GM06990 (cell line): ENCODE measurements at regions not wholly inside any gene's neighbourhood (a gene's known extent, or its start where the extent isn't known, plus 50 kb on each side); places are given as distances from the start of the nearest gene placed in this dataset.

Source experiments
- DNase-seq: peaks from one replicate; pipeline ENCODE4 v3.0.0-alpha.2; 2011; ENCODE audit not compliant: insufficient read length; ENCODE audit errors: extremely low read depth
- H3K27me3 ChIP-seq: replicated peaks from 2 replicates; pipeline ENCODE4 v1.6.0; 2011; ENCODE audit warnings: low read length; ENCODE audit not compliant: control insufficient read depth, insufficient read depth
- H3K36me3 ChIP-seq: 2 replicates; pipeline ENCODE4 v1.5.1; 2011; ENCODE audit warnings: low read length; ENCODE audit not compliant: control insufficient read depth, insufficient read depth
- H3K4me3 ChIP-seq: replicated peaks from 2 replicates; pipeline ENCODE4 v1.5.1; 2011; ENCODE audit warnings: low read depth, mild to moderate bottlenecking, control low read depth, low read length
- TF ChIP-seq, protein P1 (sequence below): IDR thresholded peaks from 2 replicates; pipeline ENCODE4 v1.5.1; 2011; ENCODE audit warnings: low read length, control low read depth, mild to moderate bottlenecking, inconsistent platforms; ENCODE audit not compliant: insufficient read depth, poor library complexity, severe bottlenecking

- Histone ChIP-seq H3K4me3 (no peak overlapping the region), H3K36me3 (no peaks in the 10 kb centered on the region), H3K27me3 (no peaks in the 10 kb centered on the region; the same call in none of the 2 replicates)
- TF ChIP-seq, protein P1, sequence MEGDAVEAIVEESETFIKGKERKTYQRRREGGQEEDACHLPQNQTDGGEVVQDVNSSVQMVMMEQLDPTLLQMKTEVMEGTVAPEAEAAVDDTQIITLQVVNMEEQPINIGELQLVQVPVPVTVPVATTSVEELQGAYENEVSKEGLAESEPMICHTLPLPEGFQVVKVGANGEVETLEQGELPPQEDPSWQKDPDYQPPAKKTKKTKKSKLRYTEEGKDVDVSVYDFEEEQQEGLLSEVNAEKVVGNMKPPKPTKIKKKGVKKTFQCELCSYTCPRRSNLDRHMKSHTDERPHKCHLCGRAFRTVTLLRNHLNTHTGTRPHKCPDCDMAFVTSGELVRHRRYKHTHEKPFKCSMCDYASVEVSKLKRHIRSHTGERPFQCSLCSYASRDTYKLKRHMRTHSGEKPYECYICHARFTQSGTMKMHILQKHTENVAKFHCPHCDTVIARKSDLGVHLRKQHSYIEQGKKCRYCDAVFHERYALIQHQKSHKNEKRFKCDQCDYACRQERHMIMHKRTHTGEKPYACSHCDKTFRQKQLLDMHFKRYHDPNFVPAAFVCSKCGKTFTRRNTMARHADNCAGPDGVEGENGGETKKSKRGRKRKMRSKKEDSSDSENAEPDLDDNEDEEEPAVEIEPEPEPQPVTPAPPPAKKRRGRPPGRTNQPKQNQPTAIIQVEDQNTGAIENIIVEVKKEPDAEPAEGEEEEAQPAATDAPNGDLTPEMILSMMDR: no peak
- DNase-seq: no peak
These were observed 78.6 kb upstream of the CSF3R start for GRCh38 chr1:36561361-36561724.

- DNase-seq: no peak
- H3K27me3 ChIP-seq: no peaks in the 10 kb centered on the region; the same call in none of the 2 replicates
- TF ChIP-seq, protein P1: no peak
These were observed 78.1 kb upstream of the CSF3R start for GRCh38 chr1:36560621-36561360.

DNA sequence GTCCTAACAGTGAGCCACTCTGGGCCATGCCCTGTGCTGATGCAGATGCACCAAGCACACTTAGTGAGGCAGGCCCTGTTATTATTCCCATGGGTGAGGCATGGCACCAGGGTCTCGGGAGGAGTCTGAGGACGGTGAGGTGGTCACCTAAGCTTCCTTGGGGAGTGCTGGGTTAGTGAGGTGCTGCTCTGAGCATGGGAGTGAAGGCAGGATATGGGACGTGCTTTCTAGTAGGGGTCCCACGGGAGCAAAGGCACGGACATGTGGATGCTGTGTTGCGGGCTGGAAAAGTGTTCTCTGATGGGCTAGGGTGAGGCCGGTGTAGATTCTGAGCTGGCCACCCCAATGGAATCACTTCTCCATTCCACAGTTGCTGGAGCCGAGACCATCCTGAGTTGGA, 77.5 kb upstream of the CSF3R start:
- no peaks in the 10 kb centered on the region for H3K36me3 ChIP-seq
- H3K4me3 ChIP-seq: no peak overlapping the region
- H3K27me3 ChIP-seq: no peaks in the 10 kb centered on the region; the same call in none of the 2 replicates
- TF ChIP-seq, protein P1: no peak
- DNase-seq: no peak

More at GRCh38 chr1:36560621-36561360, 78.1 kb upstream of the CSF3R start:
- Histone ChIP-seq H3K4me3 (no peak overlapping the region), H3K36me3 (no peaks in the 10 kb centered on the region)

GRCh38 chr1:36559061-36559460, 76.3 kb upstream of the CSF3R start:
- no peak for DNase-seq
- no peak overlapping the region for H3K4me3 ChIP-seq
- TF ChIP-seq, protein P1: no peak
- H3K27me3 ChIP-seq: no peaks in the 10 kb centered on the region; the same call in none of the 2 replicates
- no peaks in the 10 kb centered on the region for H3K36me3 ChIP-seq

- Histone ChIP-seq H3K27me3 (no peaks in the 10 kb centered on the region; the same call in none of the 2 replicates), H3K4me3 (no peak overlapping the region), H3K36me3 (no peaks in the 10 kb centered on the region)
- TF ChIP-seq, protein P1: no peak
- no peak for DNase-seq
These were observed 74.6 kb upstream of the CSF3R start for GRCh38 chr1:36557041-36558000.
